Kidney (tissue), 13 donors: ENCODE measurements at regions not wholly inside any gene's neighbourhood (a gene's known extent, or its start where the extent isn't known, plus 50 kb on each side); places are given as distances from the start of the nearest gene placed in this dataset.

ENCODE experiments used
- DNase-seq, 5 donors: peaks; one replicate each; pipeline ENCODE4 v3.0.0-alpha.2; 2013 to 2020
- FAIRE-seq: peaks from 2 replicates; lab custom pipeline; 2012; peaks lifted over from hg19 to GRCh38; lab: Jason Lieb, UNC
- H3K27ac ChIP-seq, 2 donors: one replicate each; pipeline ENCODE4 v1.7.0; 2013; ENCODE audit warnings: low read depth in 2 of 2, low read length in 2 of 2, inconsistent platforms in 1 of 2
- H3K27me3 ChIP-seq: one replicate; pipeline ENCODE4 v1.7.1; 2013; ENCODE audit warnings: low read length, inconsistent platforms; ENCODE audit not compliant: control insufficient read depth, insufficient read depth
- H3K36me3 ChIP-seq, 3 donors: one replicate each; pipeline versions ENCODE4 v1.7.0 to v1.7.1; 2013; ENCODE audit warnings: low read length in 3 of 3, control low read depth in 1 of 3, inconsistent platforms in 1 of 3; ENCODE audit not compliant: insufficient read depth in 3 of 3, control insufficient read depth in 2 of 3
- H3K4me1 ChIP-seq, 3 donors: one replicate each; pipeline versions ENCODE4 v1.7.0 to v1.7.1; 2013; ENCODE audit warnings: low read length in 3 of 3, inconsistent platforms in 1 of 3, low read depth in 1 of 3; ENCODE audit not compliant: control insufficient read depth in 2 of 3, insufficient read depth in 2 of 3
- H3K4me3 ChIP-seq, 3 donors: one replicate each; pipeline versions ENCODE4 v1.7.0 to v1.8.1; 2013; ENCODE audit warnings: low read length in 3 of 3, control low read depth in 1 of 3, inconsistent platforms in 1 of 3
- H3K9ac ChIP-seq, 3 donors: one replicate each; pipeline versions ENCODE4 v1.7.0 to v1.7.1; 2013; ENCODE audit warnings: low read length in 3 of 3, control low read depth in 1 of 3, inconsistent platforms in 1 of 3
- H3K9me3 ChIP-seq, 3 donors: one replicate each; pipeline versions ENCODE4 v1.7.0 to v1.7.1; 2013; ENCODE audit warnings: low read length in 3 of 3, control low read depth in 1 of 3, inconsistent platforms in 1 of 3; ENCODE audit not compliant: control insufficient read depth in 2 of 3, insufficient read depth in 1 of 3
- CTCF ChIP-seq: IDR thresholded peaks from 3 replicates; pipeline ENCODE4 v1.5.1; 2012; ENCODE audit warnings: mild to moderate bottlenecking, moderate library complexity, borderline replicate concordance; ENCODE audit not compliant: insufficient read depth; ENCODE audit errors: extremely low read depth
- intact Hi-C: fragments of 100-400 bp; cut with DNase I; formaldehyde crosslinking; loops from one replicate; pipeline ENCODE4 v1.11.1; 2022
- donor health status: control.
- donor health status: control.
- donor health status: control.
- donor health status: control.
- donor health status: control.
- donor health status: DM: yes; HTN: yes; CAD: no.
- donor health status: Normal renal cell carcinoma (clear cell type).

- H3K27me3 ChIP-seq: no peaks in the 10 kb centered on the region
- H3K9ac ChIP-seq: no peak overlapping the region
- no peak overlapping the region for H3K27ac ChIP-seq
- H3K9me3 ChIP-seq: no peaks in the 10 kb centered on the region
- intact Hi-C loops: no loop called here
- H3K36me3 ChIP-seq: no peaks in the 10 kb centered on the region
- H3K4me1 ChIP-seq: no peaks in the 10 kb centered on the region
- DNase-seq (no peak), FAIRE-seq (no peak)
- H3K4me3 ChIP-seq: no peak overlapping the region
- TF ChIP-seq CTCF: no peak
Measured at GRCh38 chr5:1998716-1999317, 116.1 kb upstream of the IRX4 start.

GRCh38 chr5:1998348-1998669, 115.6 kb upstream of the IRX4 start:
- intact Hi-C loops: no loop called here
- Histone ChIP-seq H3K9me3 (no peaks in the 10 kb centered on the region), H3K9ac (no peak overlapping the region), H3K27ac (no peak overlapping the region), H3K4me3 (no peak overlapping the region), H3K4me1 (no peaks in the 10 kb centered on the region), H3K27me3 (no peaks in the 10 kb centered on the region), H3K36me3 (no peaks in the 10 kb centered on the region)
- no peak for DNase-seq
- TF ChIP-seq CTCF: no peak
- no peak for FAIRE-seq

GRCh38 chr5:1997640-1998347, 115.1 kb upstream of the IRX4 start:
- no peak for TF ChIP-seq CTCF
- no peaks in the 10 kb centered on the region for H3K9me3 ChIP-seq
- H3K4me3 ChIP-seq: no peak overlapping the region
- H3K27me3 ChIP-seq: no peaks in the 10 kb centered on the region
- H3K27ac ChIP-seq: no peak overlapping the region
- intact Hi-C loops: no loop called here
- no peak overlapping the region for H3K9ac ChIP-seq
- FAIRE-seq: no peak
- no peaks in the 10 kb centered on the region for H3K4me1 ChIP-seq
- no peak for DNase-seq
- no peaks in the 10 kb centered on the region for H3K36me3 ChIP-seq
